ENCODE measurements at regions not wholly inside any gene's neighbourhood (a gene's known extent, or its start where the extent isn't known, plus 50 kb on each side); places are given as distances from the start of the nearest gene placed in this dataset.
A peak's percentile ranks its signal among the peaks of the same experiment; 100 is the strongest.

GRCh38 chr14:87838931-87839330, 154.1 kb downstream of the GALC start:
- Mint-ChIP-seq H3K36me3 (ENCODE audit: low read depth) (no peaks in the 10 kb centered on the region), H3K4me1 (no peaks in the 10 kb centered on the region), H3K27me3 (no peaks in the 10 kb centered on the region), H3K9me3 (no peaks in the 10 kb centered on the region), H3K27ac (no peak overlapping the region), H3K4me3 (no peak overlapping the region)
- no peak for DNase-seq
- ATAC-seq = no peak

- Mint-ChIP-seq H3K27ac (no peak overlapping the region), H3K36me3 (ENCODE audit: low read depth) (no peaks in the 10 kb centered on the region), H3K9me3 (no peaks in the 10 kb centered on the region), H3K4me1 (no peaks in the 10 kb centered on the region), H3K27me3 (peaks cover under 1% of the 10 kb centered on the region), H3K4me3 (no peak overlapping the region)
- ATAC-seq (no peak), DNase-seq (no peak)
These were observed 155.7 kb downstream of the GALC start for GRCh38 chr14:87837296-87837695.

- Mint-ChIP-seq H3K4me1 (no peaks in the 10 kb centered on the region), H3K9me3 (no peaks in the 10 kb centered on the region), H3K27ac (no peak overlapping the region), H3K4me3 (no peak overlapping the region), H3K36me3 (ENCODE audit: low read depth) (no peaks in the 10 kb centered on the region), H3K27me3 (peaks cover 8% of the 10 kb centered on the region)
- no peak for DNase-seq
- ATAC-seq = no peak
These were observed 158.4 kb downstream of the GALC start for GRCh38 chr14:87834594-87834993.

- no peak overlapping the region for H3K4me3 Mint-ChIP-seq
- H3K36me3 Mint-ChIP-seq (ENCODE audit: low read depth) = no peaks in the 10 kb centered on the region
- H3K4me1 Mint-ChIP-seq = no peaks in the 10 kb centered on the region
- peaks cover 12% of the 10 kb centered on the region for H3K27me3 Mint-ChIP-seq
- DNase-seq (no peak), ATAC-seq (no peak)
- H3K27ac Mint-ChIP-seq = no peak overlapping the region
- no peaks in the 10 kb centered on the region for H3K9me3 Mint-ChIP-seq
These were observed 160.0 kb downstream of the GALC start for GRCh38 chr14:87833026-87833425.

GRCh38 chr14:87830443-87831096, 162.4 kb downstream of the GALC start:
- H3K9me3 Mint-ChIP-seq = no peaks in the 10 kb centered on the region
- H3K4me3 Mint-ChIP-seq = no peak overlapping the region
- H3K36me3 Mint-ChIP-seq (ENCODE audit: low read depth) = no peaks in the 10 kb centered on the region
- H3K27ac Mint-ChIP-seq = no peak overlapping the region
- ATAC-seq = no peak
- no peaks in the 10 kb centered on the region for H3K4me1 Mint-ChIP-seq
- H3K27me3 Mint-ChIP-seq = peaks cover 19% of the 10 kb centered on the region
- DNase-seq = no peak

- peaks cover 19% of the 10 kb centered on the region for H3K27me3 Mint-ChIP-seq
- ATAC-seq = no peak
- no peak overlapping the region for H3K27ac Mint-ChIP-seq
- no peaks in the 10 kb centered on the region for H3K4me1 Mint-ChIP-seq
- no peaks in the 10 kb centered on the region for H3K9me3 Mint-ChIP-seq
- H3K36me3 Mint-ChIP-seq (ENCODE audit: low read depth) = no peaks in the 10 kb centered on the region
- no peak overlapping the region for H3K4me3 Mint-ChIP-seq
- DNase-seq = no peak
These were observed 163.4 kb downstream of the GALC start for GRCh38 chr14:87829543-87829942.

- H3K27me3 Mint-ChIP-seq = peaks cover 10% of the 10 kb centered on the region
- DNase-seq (no peak), ATAC-seq (no peak)
- no peak overlapping the region for H3K4me3 Mint-ChIP-seq
- no peaks in the 10 kb centered on the region for H3K36me3 Mint-ChIP-seq (ENCODE audit: low read depth)
- no peaks in the 10 kb centered on the region for H3K9me3 Mint-ChIP-seq
- no peak overlapping the region for H3K27ac Mint-ChIP-seq
- no peaks in the 10 kb centered on the region for H3K4me1 Mint-ChIP-seq
These were observed 168.7 kb downstream of the GALC start for GRCh38 chr14:87824266-87824665.

- Mint-ChIP-seq H3K36me3 (ENCODE audit: low read depth) (no peaks in the 10 kb centered on the region), H3K4me1 (no peaks in the 10 kb centered on the region), H3K27me3 (peaks cover 2% of the 10 kb centered on the region), H3K9me3 (peaks cover 9% of the 10 kb centered on the region), H3K4me3 (no peak overlapping the region), H3K27ac (no peak overlapping the region)
- ATAC-seq (no peak), DNase-seq (no peak)
These were observed 176.6 kb downstream of the GALC start for GRCh38 chr14:87816416-87816815.

- ATAC-seq (no peak), DNase-seq (no peak)
- Mint-ChIP-seq H3K4me3 (no peak overlapping the region), H3K9me3 (peaks cover 9% of the 10 kb centered on the region), H3K4me1 (no peaks in the 10 kb centered on the region), H3K36me3 (ENCODE audit: low read depth) (no peaks in the 10 kb centered on the region), H3K27me3 (peaks cover 2% of the 10 kb centered on the region), H3K27ac (no peak overlapping the region)
These were observed 177.9 kb downstream of the GALC start for GRCh38 chr14:87815121-87815520.

GRCh38 chr14:87813686-87814085, 179.3 kb downstream of the GALC start:
- ATAC-seq = no peak
- Mint-ChIP-seq H3K27me3 (peaks cover 2% of the 10 kb centered on the region), H3K9me3 (peaks cover 6% of the 10 kb centered on the region), H3K4me3 (no peak overlapping the region), H3K36me3 (ENCODE audit: low read depth) (no peaks in the 10 kb centered on the region), H3K27ac (no peak overlapping the region), H3K4me1 (no peaks in the 10 kb centered on the region)
- DNase-seq = no peak

GRCh38 chr14:87813211-87813610, 179.8 kb downstream of the GALC start:
- no peaks in the 10 kb centered on the region for H3K36me3 Mint-ChIP-seq (ENCODE audit: low read depth)
- no peak overlapping the region for H3K27ac Mint-ChIP-seq

GRCh38 chr14:87811246-87811645, 181.7 kb downstream of the GALC start:
- no peaks in the 10 kb centered on the region for H3K36me3 Mint-ChIP-seq (ENCODE audit: low read depth)
- no peaks in the 10 kb centered on the region for H3K9me3 Mint-ChIP-seq
- H3K27ac Mint-ChIP-seq = no peak overlapping the region
- H3K4me3 Mint-ChIP-seq = no peak overlapping the region
- ATAC-seq (no peak), DNase-seq (no peak)
- H3K27me3 Mint-ChIP-seq = peaks cover 2% of the 10 kb centered on the region
- no peaks in the 10 kb centered on the region for H3K4me1 Mint-ChIP-seq

More at GRCh38 chr14:87813211-87813610, 179.8 kb downstream of the GALC start:
- Mint-ChIP-seq H3K27me3 (peaks cover 2% of the 10 kb centered on the region), H3K4me3 (no peak overlapping the region), H3K9me3 (peaks cover 1% of the 10 kb centered on the region), H3K4me1 (no peaks in the 10 kb centered on the region)
- no peak for DNase-seq
- ATAC-seq = no peak

GRCh38 chr14:87810711-87811110, 182.3 kb downstream of the GALC start:
- no peaks in the 10 kb centered on the region for H3K9me3 Mint-ChIP-seq
- H3K27me3 Mint-ChIP-seq = peaks cover 2% of the 10 kb centered on the region
- no peaks in the 10 kb centered on the region for H3K36me3 Mint-ChIP-seq (ENCODE audit: low read depth)
- ATAC-seq (no peak), DNase-seq (no peak)
- no peaks in the 10 kb centered on the region for H3K4me1 Mint-ChIP-seq
- no peak overlapping the region for H3K27ac Mint-ChIP-seq
- H3K4me3 Mint-ChIP-seq = no peak overlapping the region

- H3K4me3 Mint-ChIP-seq = no peak overlapping the region
- H3K36me3 Mint-ChIP-seq (ENCODE audit: low read depth) = no peaks in the 10 kb centered on the region
- ATAC-seq (no peak), DNase-seq (no peak)
- H3K4me1 Mint-ChIP-seq = no peaks in the 10 kb centered on the region
- H3K9me3 Mint-ChIP-seq = no peaks in the 10 kb centered on the region
- no peaks in the 10 kb centered on the region for H3K27me3 Mint-ChIP-seq
- no peak overlapping the region for H3K27ac Mint-ChIP-seq
These were observed 183.7 kb downstream of the GALC start for GRCh38 chr14:87809261-87809660.

- H3K36me3 Mint-ChIP-seq (ENCODE audit: low read depth) = no peaks in the 10 kb centered on the region
- H3K9me3 Mint-ChIP-seq = no peaks in the 10 kb centered on the region
- no peak overlapping the region for H3K27ac Mint-ChIP-seq
- DNase-seq (peak; percentile 59), ATAC-seq (peak; percentile 46)
- peaks cover 4% of the 10 kb centered on the region for H3K27me3 Mint-ChIP-seq
- H3K4me1 Mint-ChIP-seq = no peaks in the 10 kb centered on the region
- H3K4me3 Mint-ChIP-seq = no peak overlapping the region
These were observed 187.7 kb downstream of the GALC start for GRCh38 chr14:87805315-87805723.

GRCh38 chr14:87800216-87800615, 192.8 kb downstream of the GALC start:
- no peak overlapping the region for H3K27ac Mint-ChIP-seq
- H3K4me3 Mint-ChIP-seq = no peak overlapping the region
- H3K36me3 Mint-ChIP-seq (ENCODE audit: low read depth) = no peaks in the 10 kb centered on the region
- DNase-seq = no peak
- no peak for ATAC-seq
- no peaks in the 10 kb centered on the region for H3K4me1 Mint-ChIP-seq
- H3K27me3 Mint-ChIP-seq = peaks cover 9% of the 10 kb centered on the region
- no peaks in the 10 kb centered on the region for H3K9me3 Mint-ChIP-seq
